Embryonic facial prominence (tissue), 1 donor: ENCODE measurements at regions not wholly inside any gene's neighbourhood (a gene's known extent, or its start where the extent isn't known, plus 50 kb on each side); places are given as distances from the start of the nearest gene placed in this dataset.

Source experiments
- DNase-seq: peaks from one replicate; pipeline ENCODE4 v3.0.0-alpha.2; 2016; ENCODE audit errors: extremely low spot score

DNA sequence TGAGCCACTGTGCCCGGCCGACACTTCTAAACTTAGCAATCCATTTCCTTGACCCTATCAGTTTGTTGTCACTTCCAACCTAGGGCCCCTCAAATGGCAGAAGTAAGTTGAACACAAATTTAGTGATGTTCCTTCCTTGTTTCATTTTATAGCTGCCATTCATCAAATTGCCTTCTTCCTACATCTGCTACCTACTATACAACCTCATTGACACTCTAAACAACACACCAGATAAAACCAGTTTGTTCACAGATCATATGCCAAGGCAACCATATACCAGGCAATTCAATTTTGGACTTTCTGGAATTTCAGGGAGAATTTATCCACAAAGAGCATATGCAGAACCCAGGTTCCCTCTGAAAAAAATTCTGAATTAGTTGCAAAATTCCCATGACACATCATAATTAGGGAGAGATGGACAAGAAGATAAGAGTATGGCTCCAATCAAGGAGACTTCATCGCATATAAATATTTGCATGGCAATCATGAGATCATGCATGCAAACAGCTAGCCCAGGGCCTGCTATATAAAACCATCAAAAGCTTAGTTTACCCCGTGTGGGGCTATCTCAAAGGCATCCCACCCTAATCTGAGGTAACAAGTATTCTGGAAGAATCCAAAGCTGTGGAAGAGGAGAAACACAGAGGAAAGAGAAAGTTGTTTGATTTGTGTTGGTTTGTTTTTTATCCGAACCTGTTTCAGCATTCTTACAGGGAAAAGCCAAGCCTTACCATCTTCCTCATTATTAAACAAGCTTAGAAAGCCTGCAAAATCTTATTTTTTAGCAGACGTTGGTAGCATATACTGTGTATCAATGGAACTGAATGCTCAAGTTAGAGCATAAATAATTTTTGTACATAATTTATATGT, 132.8 kb upstream of the TNFAIP3 start:
- DNase-seq = no peak

GRCh38 chr6:137734875-137735182, 132.2 kb upstream of the TNFAIP3 start:
- no peak for DNase-seq

GRCh38 chr6:137736048-137736818, 130.8 kb upstream of the TNFAIP3 start:
- no peak for DNase-seq

DNA sequence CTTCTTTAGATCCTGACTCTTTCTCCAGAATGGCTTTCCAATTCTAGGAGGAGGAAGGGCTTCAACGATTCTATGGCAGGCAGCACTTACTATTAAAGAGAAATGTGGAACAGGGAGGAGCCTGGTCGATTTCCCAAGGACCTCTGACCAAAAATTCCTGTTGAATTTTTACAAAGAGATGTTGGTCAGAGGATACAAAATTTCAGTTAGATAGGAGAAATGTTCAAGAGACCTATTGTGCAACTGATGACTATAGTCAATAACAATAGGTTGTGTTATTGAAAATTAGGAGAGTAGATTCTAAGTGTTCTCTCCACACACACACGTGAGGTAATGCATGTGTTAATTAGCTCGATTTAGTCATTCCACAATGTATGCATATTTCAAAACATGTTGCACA, 130.1 kb upstream of the TNFAIP3 start:
- no peak for DNase-seq

GRCh38 chr6:137737836-137738596, 129.0 kb upstream of the TNFAIP3 start:
- no peak for DNase-seq

- DNase-seq = no peak
Observed at GRCh38 chr6:137738931-137739504, 128.0 kb upstream of the TNFAIP3 start.

DNA sequence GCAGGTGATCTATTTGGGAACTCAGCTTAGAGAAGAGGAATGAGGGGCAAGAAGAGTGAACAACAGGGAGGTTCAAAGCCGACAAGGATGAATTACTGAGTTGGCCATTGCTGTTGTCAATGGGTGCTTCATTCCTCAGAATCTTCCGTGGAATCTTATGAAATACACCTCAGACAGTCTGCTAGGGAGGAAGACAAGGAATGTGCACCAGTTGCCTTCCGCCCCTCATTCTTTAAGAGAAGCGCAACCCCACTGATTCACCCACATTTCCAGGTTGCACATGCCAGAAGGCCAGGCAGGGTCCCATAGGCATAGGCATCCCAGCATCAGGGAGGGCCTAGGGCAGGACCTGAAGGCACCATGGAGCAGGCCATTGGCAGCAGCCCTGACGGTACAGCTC, 127.5 kb upstream of the TNFAIP3 start:
- no peak for DNase-seq

DNA sequence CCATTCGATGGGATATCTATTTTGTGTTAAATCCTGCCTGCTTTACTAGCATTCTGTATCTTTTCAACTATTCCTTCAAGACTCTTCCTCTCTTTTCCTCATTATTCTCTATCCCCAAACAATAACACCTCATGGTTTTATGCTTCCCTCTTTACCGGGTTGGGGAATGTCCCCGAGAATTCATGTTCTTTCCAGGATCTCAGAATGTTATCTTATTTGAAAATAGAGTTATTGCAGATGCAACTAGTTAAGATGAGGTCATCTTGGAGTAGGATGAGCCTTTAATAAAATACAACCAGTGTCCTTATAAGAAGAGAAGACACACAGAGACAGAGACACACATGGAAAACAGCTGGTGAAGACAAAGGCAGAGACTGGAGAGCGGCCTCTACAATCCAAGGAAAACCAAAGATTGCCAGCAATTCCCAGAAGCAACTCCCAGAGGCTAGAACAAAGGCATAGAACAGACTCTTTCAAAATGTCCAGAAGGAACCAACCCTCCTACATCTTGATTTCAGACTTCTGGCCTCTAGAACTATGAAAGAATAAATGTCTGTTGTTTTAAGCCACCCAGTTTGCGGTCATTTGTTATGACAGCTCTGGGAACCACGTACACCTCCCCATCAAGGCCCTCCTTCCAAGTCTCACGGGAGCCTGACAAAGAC, 126.8 kb upstream of the TNFAIP3 start:
- DNase-seq = no peak

- DNase-seq = no peak
Observed at GRCh38 chr6:137740967-137741761, 125.9 kb upstream of the TNFAIP3 start.

GRCh38 chr6:137743493-137743892, 123.6 kb upstream of the TNFAIP3 start:
- DNase-seq = no peak

DNA sequence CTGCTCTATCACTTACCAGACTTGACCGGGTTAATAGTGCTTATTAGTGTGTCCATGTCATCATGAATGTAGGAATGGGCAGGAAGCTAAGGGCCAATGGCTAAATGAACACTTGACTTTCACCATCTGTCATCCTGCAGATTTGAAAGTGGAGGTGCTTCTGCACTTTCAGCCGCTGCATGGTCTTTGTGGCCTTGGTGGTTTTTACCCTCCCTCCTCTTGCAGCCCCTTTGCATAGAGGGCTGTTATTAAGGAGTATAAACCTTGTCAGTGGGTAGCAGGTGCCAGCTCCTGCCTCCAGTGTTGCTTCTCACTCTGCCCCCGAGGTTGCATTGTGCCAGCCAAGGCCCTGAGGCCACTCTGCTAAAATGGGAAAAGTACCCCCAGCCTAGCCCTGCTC, 122.2 kb upstream of the TNFAIP3 start:
- no peak for DNase-seq

GRCh38 chr6:137745321-137745720, 121.7 kb upstream of the TNFAIP3 start:
- no peak for DNase-seq

GRCh38 chr6:137746264-137746663, 120.8 kb upstream of the TNFAIP3 start:
- DNase-seq = no peak

DNA sequence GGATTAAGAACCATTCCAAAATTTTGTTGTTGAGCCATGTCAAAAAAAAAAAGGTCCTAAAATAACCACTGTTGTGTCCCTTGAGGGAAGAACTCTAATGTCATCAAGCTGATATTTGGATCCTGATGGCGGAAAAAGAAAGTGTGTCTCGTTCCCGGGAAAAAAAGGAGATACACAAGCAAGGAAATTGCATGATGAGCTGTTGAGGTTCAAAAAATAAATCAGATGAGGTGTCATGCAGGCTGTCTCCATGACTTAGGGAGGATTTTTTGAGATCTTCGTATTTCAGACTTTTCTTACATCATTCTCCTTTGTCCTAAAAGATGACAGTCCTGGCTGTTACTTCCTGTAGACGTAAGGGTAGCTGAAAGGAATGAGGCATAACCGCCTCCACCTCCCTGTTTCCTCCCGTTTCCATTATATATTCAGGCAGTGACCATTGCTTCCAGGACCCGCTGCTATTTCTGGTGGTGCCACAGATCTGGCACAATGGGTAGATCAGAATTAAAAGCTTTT, 117.3 kb upstream of the TNFAIP3 start:
- no peak for DNase-seq

DNA sequence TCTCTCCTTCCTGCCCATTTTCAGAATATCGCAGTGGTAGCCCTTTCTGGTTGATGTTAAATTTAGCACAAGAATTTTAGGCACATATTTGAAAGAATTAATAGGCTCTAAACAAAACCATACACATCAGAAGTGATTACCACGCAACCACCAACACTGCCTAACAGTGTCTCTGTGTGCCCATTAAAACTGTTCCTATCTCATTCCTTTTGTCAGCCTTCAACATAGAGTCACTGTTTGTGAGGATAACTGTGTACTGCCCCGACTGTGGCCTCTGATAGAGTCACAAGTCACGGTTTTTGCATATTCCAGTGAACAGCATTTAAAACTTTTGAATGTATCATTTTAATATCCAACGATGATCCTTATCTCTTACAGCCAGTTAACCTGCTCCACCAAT, 116.8 kb upstream of the TNFAIP3 start:
- DNase-seq = no peak

GRCh38 chr6:137751768-137752560, 115.1 kb upstream of the TNFAIP3 start:
- DNase-seq = no peak

- DNase-seq = no peak
Observed at GRCh38 chr6:137754366-137754765, 112.7 kb upstream of the TNFAIP3 start.

GRCh38 chr6:137754866-137755265, 112.2 kb upstream of the TNFAIP3 start:
- no peak for DNase-seq

- no peak for DNase-seq
Observed at GRCh38 chr6:137755284-137755683, 111.8 kb upstream of the TNFAIP3 start.

DNA sequence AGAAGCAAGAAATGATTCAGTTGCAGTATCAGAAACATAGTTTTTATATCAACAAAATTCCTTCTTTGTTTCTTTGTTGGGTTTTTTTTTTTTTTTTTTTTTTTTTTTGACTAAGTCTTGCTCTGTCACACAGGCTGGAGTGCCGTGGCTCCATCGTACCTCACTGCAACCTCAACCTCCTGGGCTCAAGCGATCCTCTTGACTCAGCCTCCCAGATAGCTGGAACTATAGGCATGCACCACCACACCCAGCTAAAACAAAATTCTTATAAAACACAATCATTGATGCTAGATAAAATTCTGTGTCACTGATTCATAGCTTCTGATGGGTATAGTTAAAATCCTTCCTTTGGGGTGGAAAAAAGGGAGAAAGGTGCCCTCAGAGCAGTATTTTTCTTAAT, 110.3 kb upstream of the TNFAIP3 start:
- no peak for DNase-seq
